ENCODE measurements at regions not wholly inside any gene's neighbourhood (a gene's known extent, or its start where the extent isn't known, plus 50 kb on each side); places are given as distances from the start of the nearest gene placed in this dataset.

- H3K27ac ChIP-seq (ENCODE audit: insufficient read depth, low read length, poor library complexity, severe bottlenecking): no peak overlapping the region
- no peak overlapping the region for H3K4me3 ChIP-seq (ENCODE audit: low read depth, low read length)
- no peaks in the 10 kb centered on the region for H3K27me3 Mint-ChIP-seq
- H3K9me3 Mint-ChIP-seq: peaks cover 0 to 5% (median 0%) of the 10 kb centered on the region in 7 donors
- no peaks in the 10 kb centered on the region for H3K9me3 ChIP-seq (ENCODE audit: control insufficient read depth in 2 of 2, low read length in 2 of 2)
- no peaks in the 10 kb centered on the region for H3K4me1 ChIP-seq (ENCODE audit: control insufficient read depth, insufficient read depth, low read length, poor library complexity, severe bottlenecking)
- no peaks in the 10 kb centered on the region for H3K4me1 Mint-ChIP-seq
- H3K27ac Mint-ChIP-seq: no peak overlapping the region
- H3K36me3 Mint-ChIP-seq: no peaks in the 10 kb centered on the region
- no peaks in the 10 kb centered on the region for H3K36me3 ChIP-seq (ENCODE audit: control insufficient read depth, insufficient read depth, low read length)
- H3K27me3 ChIP-seq (ENCODE audit: control insufficient read depth, insufficient read depth, low read length): no peaks in the 10 kb centered on the region
- ATAC-seq (ENCODE audit: low read depth in 2 of 2) (no peak), DNase-seq (no peak)
- no peak overlapping the region for H3K4me3 Mint-ChIP-seq
Measured at GRCh38 chr2:59744436-59744835, 809.0 kb downstream of the BCL11A start.

DNA sequence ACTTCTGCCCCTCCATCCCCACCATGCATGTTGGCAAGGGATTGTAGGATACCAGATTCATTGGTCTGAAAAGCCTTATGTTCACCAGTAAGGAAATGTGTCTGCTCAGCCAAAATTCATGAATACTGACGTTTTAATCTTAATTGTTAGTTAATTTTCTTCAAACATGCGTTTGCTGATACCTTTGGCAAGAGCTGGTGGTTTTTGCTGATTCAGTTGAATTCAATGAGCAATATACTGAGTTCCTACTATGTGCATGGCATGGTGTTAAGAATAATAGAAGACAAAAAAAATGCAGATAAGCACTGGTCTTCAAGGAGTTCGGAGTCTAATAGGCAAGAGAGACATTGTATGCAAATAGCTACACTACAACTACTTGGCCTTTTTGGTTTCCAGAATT, 811.6 kb downstream of the BCL11A start:
- Mint-ChIP-seq H3K4me3 (no peak overlapping the region), H3K9me3 (peaks cover 0 to 5% (median 0%) of the 10 kb centered on the region in 7 donors), H3K36me3 (no peaks in the 10 kb centered on the region), H3K4me1 (no peaks in the 10 kb centered on the region), H3K27me3 (no peaks in the 10 kb centered on the region), H3K27ac (no peak overlapping the region)
- no peaks in the 10 kb centered on the region for H3K4me1 ChIP-seq (ENCODE audit: control insufficient read depth, insufficient read depth, low read length, poor library complexity, severe bottlenecking)
- H3K4me3 ChIP-seq (ENCODE audit: low read depth, low read length): no peak overlapping the region
- no peaks in the 10 kb centered on the region for H3K9me3 ChIP-seq (ENCODE audit: control insufficient read depth in 2 of 2, low read length in 2 of 2)
- H3K36me3 ChIP-seq (ENCODE audit: control insufficient read depth, insufficient read depth, low read length): no peaks in the 10 kb centered on the region
- ATAC-seq (ENCODE audit: low read depth in 2 of 2) (no peak), DNase-seq (no peak)
- no peaks in the 10 kb centered on the region for H3K27me3 ChIP-seq (ENCODE audit: control insufficient read depth, insufficient read depth, low read length)
- H3K27ac ChIP-seq (ENCODE audit: insufficient read depth, low read length, poor library complexity, severe bottlenecking): no peak overlapping the region

- no peak for ATAC-seq (ENCODE audit: low read depth in 2 of 2)
- H3K27me3 ChIP-seq (ENCODE audit: control insufficient read depth, insufficient read depth, low read length): no peaks in the 10 kb centered on the region
Measured at GRCh38 chr2:59739166-59739565, 814.3 kb downstream of the BCL11A start.

DNA sequence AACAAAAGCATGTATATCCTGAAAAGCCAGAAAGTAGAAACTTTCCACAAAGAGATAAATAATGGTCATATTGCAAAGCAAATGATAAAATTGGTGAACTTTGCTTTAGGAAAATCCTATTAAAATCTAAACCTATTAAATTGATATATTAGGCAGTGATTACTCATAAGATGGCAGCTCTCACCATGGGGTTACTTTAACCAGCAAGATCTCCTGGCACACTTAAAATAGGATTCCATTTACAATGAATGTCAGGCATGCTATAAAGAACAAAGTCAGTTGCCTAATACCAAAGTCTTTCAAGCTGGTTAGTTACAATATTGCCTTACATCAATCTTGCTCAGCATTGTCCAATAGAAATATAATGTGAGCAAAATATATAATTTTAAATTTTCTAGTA, 816.2 kb downstream of the BCL11A start:
- no peak for ATAC-seq (ENCODE audit: low read depth in 2 of 2)
- H3K36me3 ChIP-seq (ENCODE audit: control insufficient read depth, insufficient read depth, low read length): no peaks in the 10 kb centered on the region
- H3K36me3 Mint-ChIP-seq: no peaks in the 10 kb centered on the region
- no peaks in the 10 kb centered on the region for H3K9me3 ChIP-seq (ENCODE audit: control insufficient read depth in 2 of 2, low read length in 2 of 2)
- peaks cover 0 to 5% (median 0%) of the 10 kb centered on the region in 7 donors for H3K9me3 Mint-ChIP-seq
- H3K27me3 Mint-ChIP-seq: no peaks in the 10 kb centered on the region
- H3K27ac ChIP-seq (ENCODE audit: insufficient read depth, low read length, poor library complexity, severe bottlenecking): no peak overlapping the region
- no peak overlapping the region for H3K4me3 Mint-ChIP-seq
- no peak overlapping the region for H3K27ac Mint-ChIP-seq
- no peaks in the 10 kb centered on the region for H3K4me1 ChIP-seq (ENCODE audit: control insufficient read depth, insufficient read depth, low read length, poor library complexity, severe bottlenecking)
- H3K4me1 Mint-ChIP-seq: no peaks in the 10 kb centered on the region
- no peaks in the 10 kb centered on the region for H3K27me3 ChIP-seq (ENCODE audit: control insufficient read depth, insufficient read depth, low read length)
- no peak for DNase-seq
- no peak overlapping the region for H3K4me3 ChIP-seq (ENCODE audit: low read depth, low read length)

More at GRCh38 chr2:59739166-59739565, 814.3 kb downstream of the BCL11A start:
- Mint-ChIP-seq H3K9me3 (peaks cover 0 to 5% (median 0%) of the 10 kb centered on the region in 7 donors), H3K4me1 (no peaks in the 10 kb centered on the region), H3K27ac (no peak overlapping the region), H3K27me3 (no peaks in the 10 kb centered on the region), H3K4me3 (no peak overlapping the region), H3K36me3 (no peaks in the 10 kb centered on the region)
- no peaks in the 10 kb centered on the region for H3K4me1 ChIP-seq (ENCODE audit: control insufficient read depth, insufficient read depth, low read length, poor library complexity, severe bottlenecking)
- no peak for DNase-seq
- no peak overlapping the region for H3K27ac ChIP-seq (ENCODE audit: insufficient read depth, low read length, poor library complexity, severe bottlenecking)
- H3K4me3 ChIP-seq (ENCODE audit: low read depth, low read length): no peak overlapping the region
- H3K36me3 ChIP-seq (ENCODE audit: control insufficient read depth, insufficient read depth, low read length): no peaks in the 10 kb centered on the region
- no peaks in the 10 kb centered on the region for H3K9me3 ChIP-seq (ENCODE audit: control insufficient read depth in 2 of 2, low read length in 2 of 2)

GRCh38 chr2:59734743-59735142, 818.7 kb downstream of the BCL11A start:
- no peak for ATAC-seq (ENCODE audit: low read depth in 2 of 2)
- Histone ChIP-seq H3K9me3 (ENCODE audit: control insufficient read depth in 2 of 2, low read length in 2 of 2) (no peaks in the 10 kb centered on the region), H3K4me3 (ENCODE audit: low read depth, low read length) (no peak overlapping the region), H3K4me1 (ENCODE audit: control insufficient read depth, insufficient read depth, low read length, poor library complexity, severe bottlenecking) (no peaks in the 10 kb centered on the region), H3K27me3 (ENCODE audit: control insufficient read depth, insufficient read depth, low read length) (no peaks in the 10 kb centered on the region), H3K27ac (ENCODE audit: insufficient read depth, low read length, poor library complexity, severe bottlenecking) (no peak overlapping the region), H3K36me3 (ENCODE audit: control insufficient read depth, insufficient read depth, low read length) (no peaks in the 10 kb centered on the region)
- H3K27ac Mint-ChIP-seq: no peak overlapping the region
- DNase-seq: no peak
- no peaks in the 10 kb centered on the region for H3K4me1 Mint-ChIP-seq
- H3K9me3 Mint-ChIP-seq: no peaks in the 10 kb centered on the region
- no peak overlapping the region for H3K4me3 Mint-ChIP-seq
- no peaks in the 10 kb centered on the region for H3K27me3 Mint-ChIP-seq
- H3K36me3 Mint-ChIP-seq: no peaks in the 10 kb centered on the region

- H3K4me3 ChIP-seq (ENCODE audit: low read depth, low read length): no peak overlapping the region
- Mint-ChIP-seq H3K27ac (no peak overlapping the region), H3K36me3 (no peaks in the 10 kb centered on the region), H3K27me3 (no peaks in the 10 kb centered on the region), H3K4me1 (no peaks in the 10 kb centered on the region), H3K9me3 (no peaks in the 10 kb centered on the region), H3K4me3 (no peak overlapping the region)
- H3K9me3 ChIP-seq (ENCODE audit: control insufficient read depth in 2 of 2, low read length in 2 of 2): no peaks in the 10 kb centered on the region
- H3K4me1 ChIP-seq (ENCODE audit: control insufficient read depth, insufficient read depth, low read length, poor library complexity, severe bottlenecking): no peaks in the 10 kb centered on the region
- H3K36me3 ChIP-seq (ENCODE audit: control insufficient read depth, insufficient read depth, low read length): no peaks in the 10 kb centered on the region
- H3K27me3 ChIP-seq (ENCODE audit: control insufficient read depth, insufficient read depth, low read length): no peaks in the 10 kb centered on the region
- no peak for ATAC-seq (ENCODE audit: low read depth in 2 of 2)
- H3K27ac ChIP-seq (ENCODE audit: insufficient read depth, low read length, poor library complexity, severe bottlenecking): no peak overlapping the region
- no peak for DNase-seq
Measured at GRCh38 chr2:59733970-59734369, 819.5 kb downstream of the BCL11A start.

DNA sequence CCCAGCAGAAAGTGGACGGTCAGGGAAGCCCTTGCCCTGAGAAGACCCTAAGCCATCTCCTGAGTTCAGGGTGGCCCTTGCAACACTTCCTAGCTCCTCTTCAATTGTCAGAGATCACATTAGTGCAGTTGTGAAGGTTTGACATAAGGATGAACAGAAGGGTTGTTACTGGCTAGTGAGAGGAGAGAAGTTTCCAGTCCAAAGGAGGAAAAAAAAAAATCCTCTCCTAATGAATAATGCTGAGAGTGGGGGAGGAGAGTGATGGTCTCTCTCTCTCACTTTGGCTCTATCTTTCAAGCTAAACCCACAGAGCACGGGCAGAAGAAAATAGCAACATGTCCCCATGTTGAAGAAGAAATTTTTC, 819.9 kb downstream of the BCL11A start:
- no peaks in the 10 kb centered on the region for H3K36me3 Mint-ChIP-seq
- no peaks in the 10 kb centered on the region for H3K9me3 Mint-ChIP-seq
- no peaks in the 10 kb centered on the region for H3K4me1 ChIP-seq (ENCODE audit: control insufficient read depth, insufficient read depth, low read length, poor library complexity, severe bottlenecking)
- no peaks in the 10 kb centered on the region for H3K27me3 Mint-ChIP-seq
- no peak for DNase-seq
- no peaks in the 10 kb centered on the region for H3K4me1 Mint-ChIP-seq
- no peaks in the 10 kb centered on the region for H3K27me3 ChIP-seq (ENCODE audit: control insufficient read depth, insufficient read depth, low read length)
- no peak for ATAC-seq (ENCODE audit: low read depth in 2 of 2)
- no peaks in the 10 kb centered on the region for H3K36me3 ChIP-seq (ENCODE audit: control insufficient read depth, insufficient read depth, low read length)
- no peak overlapping the region for H3K27ac Mint-ChIP-seq
- no peak overlapping the region for H3K27ac ChIP-seq (ENCODE audit: insufficient read depth, low read length, poor library complexity, severe bottlenecking)
- no peak overlapping the region for H3K4me3 ChIP-seq (ENCODE audit: low read depth, low read length)
- no peak overlapping the region for H3K4me3 Mint-ChIP-seq
- no peaks in the 10 kb centered on the region for H3K9me3 ChIP-seq (ENCODE audit: control insufficient read depth in 2 of 2, low read length in 2 of 2)

- Mint-ChIP-seq H3K9me3 (no peaks in the 10 kb centered on the region), H3K36me3 (no peaks in the 10 kb centered on the region), H3K27ac (no peak overlapping the region), H3K27me3 (no peaks in the 10 kb centered on the region), H3K4me3 (no peak overlapping the region), H3K4me1 (no peaks in the 10 kb centered on the region)
- H3K36me3 ChIP-seq (ENCODE audit: control insufficient read depth, insufficient read depth, low read length): no peaks in the 10 kb centered on the region
- DNase-seq: no peak
- H3K9me3 ChIP-seq (ENCODE audit: control insufficient read depth in 2 of 2, low read length in 2 of 2): no peaks in the 10 kb centered on the region
- H3K27me3 ChIP-seq (ENCODE audit: control insufficient read depth, insufficient read depth, low read length): no peaks in the 10 kb centered on the region
- H3K27ac ChIP-seq (ENCODE audit: insufficient read depth, low read length, poor library complexity, severe bottlenecking): no peak overlapping the region
- H3K4me1 ChIP-seq (ENCODE audit: control insufficient read depth, insufficient read depth, low read length, poor library complexity, severe bottlenecking): no peaks in the 10 kb centered on the region
- H3K4me3 ChIP-seq (ENCODE audit: low read depth, low read length): no peak overlapping the region
- no peak for ATAC-seq (ENCODE audit: low read depth in 2 of 2)
Measured at GRCh38 chr2:59732871-59733566, 820.4 kb downstream of the BCL11A start.

All from CD4-positive, CD25-positive, alpha-beta regulatory T cell (primary cell).